ENCODE measurements at regions not wholly inside any gene's neighbourhood (a gene's known extent, or its start where the extent isn't known, plus 50 kb on each side); places are given as distances from the start of the nearest gene placed in this dataset.
"Not testable (repeated sequence)": the region's sequence is repeated elsewhere in the genome, so short reads cannot be mapped to it uniquely, and the experiment has no call there.

- no peak for DNase-seq
Observed at GRCh38 chr17:71765437-71765836, 355.4 kb upstream of the SOX9 start.

GRCh38 chr17:71769850-71770249 is 351.0 kb upstream of the SOX9 start:
- no peak for DNase-seq

GRCh38 chr17:71777048-71777640 is 343.7 kb upstream of the SOX9 start:
- no peak for DNase-seq

GRCh38 chr17:71779482-71779881 is 341.3 kb upstream of the SOX9 start:
- DNase-seq: no peak

- DNase-seq: no peak
Observed at GRCh38 chr17:71780596-71780995, 340.2 kb upstream of the SOX9 start.

- not testable (repeated sequence) for DNase-seq
Observed at GRCh38 chr17:71782021-71782420, 338.8 kb upstream of the SOX9 start.

GRCh38 chr17:71790791-71791190 is 330.0 kb upstream of the SOX9 start:
- no peak for DNase-seq

GRCh38 chr17:71791311-71791710 is 329.5 kb upstream of the SOX9 start:
- DNase-seq: no peak

- no peak for DNase-seq
Observed at GRCh38 chr17:71792966-71793365, 327.9 kb upstream of the SOX9 start.

GRCh38 chr17:71793518-71793917 is 327.3 kb upstream of the SOX9 start:
- no peak for DNase-seq

- DNase-seq: no peak
Observed at GRCh38 chr17:71798701-71799100, 322.1 kb upstream of the SOX9 start.

GRCh38 chr17:71799657-71800056 is 321.2 kb upstream of the SOX9 start:
- no peak for DNase-seq

- DNase-seq: no peak
Observed at GRCh38 chr17:71801301-71801700, 319.5 kb upstream of the SOX9 start.

- DNase-seq: no peak
Observed at GRCh38 chr17:71802663-71803062, 318.2 kb upstream of the SOX9 start.

- no peak for DNase-seq
Observed at GRCh38 chr17:71803656-71804284, 317.1 kb upstream of the SOX9 start.

GRCh38 chr17:71809537-71809936 is 311.3 kb upstream of the SOX9 start:
- DNase-seq: no peak

- not testable (repeated sequence) for DNase-seq
Observed at GRCh38 chr17:71813861-71814260, 307.0 kb upstream of the SOX9 start.

- DNase-seq: no peak
Observed at GRCh38 chr17:71821511-71821910, 299.3 kb upstream of the SOX9 start.

GRCh38 chr17:71824671-71825070 is 296.1 kb upstream of the SOX9 start:
- DNase-seq: no peak

- DNase-seq: no peak
Observed at GRCh38 chr17:71825687-71826086, 295.1 kb upstream of the SOX9 start.

GRCh38 chr17:71828182-71828596 is 292.6 kb upstream of the SOX9 start:
- no peak for DNase-seq

GRCh38 chr17:71830866-71831265 is 290.0 kb upstream of the SOX9 start:
- no peak for DNase-seq

- DNase-seq: no peak
Observed at GRCh38 chr17:71842986-71843385, 277.8 kb upstream of the SOX9 start.

GRCh38 chr17:71845337-71845736 is 275.5 kb upstream of the SOX9 start:
- no peak for DNase-seq

GRCh38 chr17:71846561-71847110 is 274.2 kb upstream of the SOX9 start:
- no peak for DNase-seq
